NCI-H345 treated with DMSO at 0.1 percent for 48 hours (cell line): ENCODE measurements at regions not wholly inside any gene's neighbourhood (a gene's known extent, or its start where the extent isn't known, plus 50 kb on each side); places are given as distances from the start of the nearest gene placed in this dataset.
"Not testable (repeated sequence)": the region's sequence is repeated elsewhere in the genome, so short reads cannot be mapped to it uniquely, and the experiment has no call there.

ENCODE experiments used
- DNase-seq: peaks from one replicate; lab custom pipeline; 2025; ENCODE audit not compliant: unreplicated experiment; lab: John Stamatoyannopoulos, UW

DNA sequence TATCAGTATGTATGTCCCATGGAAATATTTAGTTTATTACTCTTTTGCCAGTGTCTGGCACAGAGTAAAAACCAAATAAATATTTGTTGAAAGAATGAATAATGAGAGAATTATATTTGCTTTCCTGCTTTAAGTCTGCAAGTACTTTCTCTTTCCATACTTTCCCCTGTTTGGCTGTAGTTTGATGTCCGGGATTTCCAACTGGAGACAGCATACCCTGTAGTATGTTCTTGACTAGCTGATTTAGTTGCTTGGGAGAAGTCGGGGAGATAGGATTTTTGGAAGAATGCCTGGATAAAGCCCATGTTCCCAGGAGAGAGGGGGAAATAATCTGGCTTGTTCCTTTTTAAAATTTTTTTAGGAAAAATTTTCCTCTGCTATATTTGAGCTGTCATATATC, 516.1 kb downstream of the CCSER2 start:
- no peak for DNase-seq

DNA sequence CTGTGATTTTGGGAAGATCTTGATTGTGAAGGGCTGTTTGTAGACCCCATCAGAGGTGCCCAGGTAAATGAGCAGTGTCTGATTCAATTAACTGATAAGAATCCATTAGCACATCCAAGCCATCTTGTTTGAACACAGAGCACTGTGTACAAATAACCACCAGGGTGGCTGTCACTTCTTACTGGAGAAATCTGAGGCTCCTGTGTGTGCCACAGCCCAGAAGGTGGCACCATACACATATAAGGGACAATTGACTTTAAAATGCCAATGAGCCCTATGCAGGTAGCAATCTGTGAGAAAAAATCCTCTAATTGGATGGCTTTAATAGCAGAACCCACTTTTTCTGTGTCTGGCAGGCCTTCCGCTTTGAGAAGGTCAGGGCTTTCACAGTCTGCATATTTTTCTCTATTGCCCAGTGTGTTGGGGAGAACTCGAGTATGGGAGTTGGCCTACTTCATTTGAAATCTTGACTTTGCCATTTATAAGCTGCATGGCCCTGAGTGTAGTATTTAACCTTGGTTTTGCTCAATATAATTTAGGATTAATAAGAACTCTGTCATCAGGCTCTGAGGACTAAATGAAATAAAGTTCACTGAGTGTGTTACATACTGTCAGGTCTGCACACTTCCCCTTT, 517.4 kb downstream of the CCSER2 start:
- DNase-seq: no peak

DNA sequence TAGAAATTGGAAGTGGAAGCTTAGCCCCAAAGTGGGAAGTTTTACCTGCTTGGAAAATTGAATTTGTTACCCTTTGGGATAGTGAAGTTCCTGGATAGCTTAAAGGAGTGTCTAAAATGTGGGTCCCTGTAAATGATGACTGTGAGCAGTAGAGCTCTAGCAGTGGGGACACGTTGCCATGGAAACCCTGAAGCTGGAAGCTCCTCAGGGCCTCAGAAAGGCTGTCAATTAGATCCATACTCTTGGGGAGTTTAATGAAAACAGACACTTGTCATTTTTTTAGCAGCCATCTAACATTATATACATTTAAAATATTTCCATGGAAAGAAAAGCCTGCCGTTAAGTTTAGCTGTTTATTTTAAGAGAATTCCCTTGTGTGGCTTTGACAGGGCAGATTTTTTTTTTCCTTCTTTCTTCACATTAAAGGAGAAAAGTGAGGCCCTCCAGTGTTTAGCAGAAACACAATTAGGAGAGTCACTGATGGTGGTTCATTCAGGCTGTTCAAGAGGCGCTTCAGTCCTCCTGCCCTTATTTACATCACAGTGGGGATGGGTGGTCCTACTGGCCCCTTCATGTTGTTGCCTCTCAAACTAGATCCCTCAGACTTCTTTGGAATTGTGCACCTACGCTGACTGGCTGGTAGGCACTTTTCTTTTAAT, 518.4 kb downstream of the CCSER2 start:
- no peak for DNase-seq

DNA sequence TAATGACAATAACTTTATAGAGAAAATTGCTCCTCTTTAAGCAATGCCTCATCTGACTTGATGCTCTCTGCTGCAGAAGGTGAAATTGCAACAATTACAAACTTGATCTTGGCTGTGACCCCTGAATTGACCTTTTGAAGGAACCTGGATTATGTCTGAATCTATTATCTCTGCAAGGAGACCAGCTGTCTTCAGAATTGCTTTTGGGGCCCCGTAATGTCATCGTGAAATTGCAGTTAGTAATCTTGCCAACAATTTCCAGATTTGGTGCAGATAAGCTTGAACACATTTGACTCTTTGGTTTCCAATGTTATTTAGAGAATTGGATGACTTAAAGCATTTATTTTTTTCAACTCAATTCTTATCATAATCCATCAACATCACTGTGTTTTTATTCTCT, 520.6 kb downstream of the CCSER2 start:
- no peak for DNase-seq

DNA sequence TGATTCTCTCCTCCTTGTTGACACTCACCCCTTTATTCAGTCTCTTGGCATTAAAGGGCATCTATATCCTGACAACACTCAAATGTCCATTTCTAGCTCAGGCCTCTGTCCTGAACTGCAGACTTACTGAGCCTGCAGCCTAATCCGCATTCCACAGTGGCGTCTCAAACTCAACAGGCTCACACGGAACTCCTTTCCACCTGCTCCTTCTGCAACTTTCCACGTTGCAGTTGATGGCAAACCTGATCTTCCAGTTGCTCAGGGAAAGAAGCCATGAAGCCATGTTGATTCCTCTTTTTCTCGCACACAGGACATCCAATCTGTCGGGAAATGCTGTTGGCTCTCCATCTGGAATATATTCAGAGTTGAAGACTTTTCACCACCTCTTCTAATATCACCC, 522.4 kb downstream of the CCSER2 start:
- no peak for DNase-seq

DNA sequence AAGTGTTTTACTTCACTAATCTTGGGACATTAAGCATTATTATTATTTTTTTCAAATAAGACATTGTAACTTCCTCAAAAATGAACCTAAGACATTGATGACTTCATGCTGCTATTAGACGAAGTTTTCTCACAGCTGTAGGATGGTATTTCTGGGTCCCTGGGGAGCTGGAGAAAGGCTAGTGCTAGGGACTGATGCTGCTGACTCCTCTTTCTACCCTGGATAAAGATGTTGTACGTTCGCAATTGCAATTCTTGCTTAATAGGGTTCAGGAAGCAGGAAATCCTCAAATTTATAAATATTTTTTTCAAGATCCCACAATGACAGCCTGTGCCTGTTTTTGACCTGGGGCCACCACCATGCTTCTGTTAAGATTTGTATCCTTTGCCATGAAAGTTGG, 526.0 kb downstream of the CCSER2 start:
- no peak for DNase-seq

DNA sequence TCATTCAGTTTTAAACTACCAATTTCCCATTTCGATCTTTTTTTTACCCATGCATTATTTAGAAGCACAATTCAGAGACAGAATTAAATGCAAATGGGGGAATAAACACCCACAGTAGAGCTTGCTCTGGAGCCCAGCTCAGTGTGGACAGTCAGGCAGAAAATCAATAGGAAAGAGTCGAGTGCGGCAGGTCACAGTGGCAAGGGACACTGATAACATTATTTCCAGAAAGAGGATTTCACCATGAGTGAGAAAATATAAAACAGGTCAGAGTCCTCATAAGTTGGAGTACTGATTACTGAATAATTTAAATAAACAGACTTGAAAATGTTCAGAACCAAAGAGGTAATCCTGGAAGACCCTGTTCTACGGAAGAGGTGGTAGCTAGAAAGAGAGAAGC, 532.5 kb downstream of the CCSER2 start:
- DNase-seq: no peak

DNA sequence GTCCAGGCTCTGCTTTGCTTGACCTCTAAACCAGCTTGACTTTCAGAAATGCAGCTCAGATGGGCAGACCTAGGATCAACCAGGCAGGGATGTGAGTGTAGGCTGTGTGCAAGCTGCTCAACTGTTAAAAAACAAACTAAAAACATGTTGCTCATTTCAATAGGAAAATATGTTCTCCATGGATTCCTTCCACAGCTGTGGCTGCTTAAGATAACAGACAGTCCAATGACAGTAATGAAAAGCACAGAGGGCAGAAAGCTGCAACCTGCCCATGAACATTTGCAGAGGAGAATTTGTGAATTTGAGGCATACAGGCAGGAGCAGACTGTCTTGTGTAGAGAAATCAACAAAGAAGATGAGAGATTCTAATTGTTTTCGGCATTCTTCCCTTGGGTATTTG, 534.2 kb downstream of the CCSER2 start:
- no peak for DNase-seq

DNA sequence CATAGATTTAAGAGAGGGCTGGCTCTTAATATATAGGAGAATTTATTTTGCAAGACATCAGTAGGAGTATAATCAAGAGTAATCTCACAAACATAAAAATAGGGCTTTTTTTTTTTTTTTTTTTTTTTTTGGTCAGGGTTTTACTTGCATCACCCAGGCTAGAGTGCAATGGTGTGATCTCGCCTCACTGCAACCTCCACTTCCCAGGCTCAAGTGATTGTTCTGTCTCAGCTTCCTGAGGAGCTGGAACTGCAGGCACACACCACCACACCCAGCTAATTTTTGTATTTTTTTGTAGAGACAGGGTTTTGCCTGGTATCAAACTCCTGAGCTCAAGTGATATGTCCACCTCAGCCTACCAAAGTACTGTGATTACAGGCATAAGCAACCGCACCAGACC, 535.3 kb downstream of the CCSER2 start:
- no peak for DNase-seq

DNA sequence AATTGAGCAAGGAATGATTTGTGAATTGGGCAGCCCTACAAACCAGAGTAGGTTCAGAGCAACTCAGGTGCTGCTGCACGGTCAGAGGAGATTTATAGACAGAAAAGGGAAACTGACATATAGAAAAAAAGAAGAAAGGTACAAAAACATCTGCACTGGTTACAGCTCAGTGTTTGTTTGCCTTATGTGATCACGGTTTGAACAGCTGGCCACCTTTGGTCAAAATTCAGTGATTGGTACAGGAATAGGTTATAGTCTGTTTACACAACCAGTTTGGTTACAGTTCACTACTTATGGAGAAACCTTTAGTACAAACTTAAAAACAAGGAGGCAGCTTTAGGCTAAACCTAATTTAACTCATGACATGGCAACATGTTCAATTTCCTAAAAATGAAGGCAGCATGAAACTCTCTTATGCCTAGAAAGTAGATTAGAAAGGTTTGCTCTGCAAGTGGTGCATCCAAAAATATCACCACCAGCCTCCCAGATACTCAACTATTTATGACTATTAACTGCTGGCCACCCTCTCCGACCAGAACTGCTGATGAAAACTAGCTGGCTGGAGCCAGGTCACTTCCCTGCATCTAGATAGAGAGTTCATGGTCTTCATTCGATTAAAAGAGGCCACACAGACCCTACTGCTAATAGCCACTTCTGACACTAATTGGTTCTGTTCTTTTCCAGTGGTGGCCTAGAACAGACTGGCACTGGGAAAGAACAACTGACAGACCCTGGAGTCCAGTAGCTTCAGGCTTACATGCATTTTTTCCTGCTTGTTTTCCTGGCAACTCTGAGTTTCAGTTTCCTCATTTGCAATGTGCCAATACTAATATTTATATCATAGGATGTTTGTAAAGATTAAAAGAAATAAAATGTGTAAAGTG, 548.0 kb downstream of the CCSER2 start:
- DNase-seq: no peak

DNA sequence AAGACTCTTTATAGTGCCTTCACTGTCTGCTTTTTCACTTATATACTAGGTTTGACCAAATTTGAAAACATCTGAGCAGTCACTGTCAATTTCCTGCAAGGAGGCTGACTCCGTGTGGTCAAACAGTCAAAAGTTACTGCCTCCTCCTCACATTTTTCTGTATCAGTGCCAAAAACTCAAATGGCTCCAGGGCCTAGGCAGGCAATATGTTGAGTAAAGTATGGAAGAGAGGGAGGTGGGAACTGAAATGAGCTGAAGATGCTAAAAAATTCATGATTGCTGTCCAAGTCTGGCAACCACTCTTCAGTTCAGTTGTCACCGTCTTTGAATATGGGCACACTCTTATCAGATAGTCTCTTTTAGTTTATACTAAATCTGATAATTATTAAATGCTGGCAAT, 551.6 kb downstream of the CCSER2 start:
- no peak for DNase-seq

DNA sequence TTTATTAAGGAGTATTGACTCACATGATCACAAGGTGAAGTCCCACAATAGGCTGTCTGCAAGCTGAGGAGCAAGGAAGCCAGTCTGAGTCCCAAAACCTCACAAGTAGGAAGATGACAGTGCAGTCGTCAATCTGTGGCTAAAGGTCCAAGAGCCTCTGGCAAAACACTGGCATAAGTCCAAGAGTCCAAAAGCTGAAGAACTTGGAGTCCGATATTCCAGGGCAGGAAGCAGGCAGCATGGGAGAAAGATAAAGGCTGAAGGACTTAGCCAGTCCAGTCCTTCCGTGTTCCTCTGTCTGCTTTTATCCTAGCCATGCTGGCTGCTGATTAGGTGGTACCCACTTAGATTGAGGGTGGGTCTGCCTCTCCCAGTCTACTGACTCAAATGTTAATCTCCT, 553.3 kb downstream of the CCSER2 start:
- DNase-seq: not testable (repeated sequence)

DNA sequence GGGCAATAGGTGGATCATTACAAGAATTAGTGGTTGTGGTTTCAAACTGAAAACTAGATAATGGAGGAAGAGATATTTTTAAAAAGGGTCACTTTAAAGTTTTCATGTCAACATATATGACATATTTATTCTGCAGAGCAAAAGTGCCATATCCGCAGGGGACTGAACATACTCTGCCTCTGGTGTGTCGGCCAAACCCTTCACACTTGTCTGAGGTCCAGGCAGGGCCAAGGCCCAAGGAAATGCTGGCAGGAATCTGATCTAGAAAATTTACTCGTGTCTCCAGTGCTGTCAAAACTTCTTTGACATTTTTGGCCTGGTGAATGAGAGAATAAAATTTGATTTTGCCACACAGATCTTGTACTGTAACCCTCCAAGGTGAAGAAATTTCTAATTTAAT, 562.3 kb downstream of the CCSER2 start:
- no peak for DNase-seq

DNA sequence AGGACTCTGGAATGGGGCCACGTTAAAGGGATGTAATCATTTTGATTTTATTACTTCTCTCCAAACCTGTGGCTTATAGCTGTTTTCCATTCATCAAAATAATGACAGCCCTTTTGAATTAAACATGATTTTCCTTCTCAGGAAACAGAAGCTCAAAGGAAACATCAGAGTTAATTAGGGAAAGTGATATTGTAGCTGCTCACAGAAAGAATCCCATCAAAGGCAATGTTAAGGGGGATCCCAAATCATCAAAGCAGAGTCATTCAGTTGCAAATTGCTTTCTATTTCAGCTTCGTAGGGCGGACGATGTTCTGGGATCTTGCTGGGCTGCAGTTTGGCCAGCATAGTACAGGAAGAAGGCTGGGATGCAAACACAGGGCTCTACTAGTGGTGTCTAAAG, 563.2 kb downstream of the CCSER2 start:
- no peak for DNase-seq

DNA sequence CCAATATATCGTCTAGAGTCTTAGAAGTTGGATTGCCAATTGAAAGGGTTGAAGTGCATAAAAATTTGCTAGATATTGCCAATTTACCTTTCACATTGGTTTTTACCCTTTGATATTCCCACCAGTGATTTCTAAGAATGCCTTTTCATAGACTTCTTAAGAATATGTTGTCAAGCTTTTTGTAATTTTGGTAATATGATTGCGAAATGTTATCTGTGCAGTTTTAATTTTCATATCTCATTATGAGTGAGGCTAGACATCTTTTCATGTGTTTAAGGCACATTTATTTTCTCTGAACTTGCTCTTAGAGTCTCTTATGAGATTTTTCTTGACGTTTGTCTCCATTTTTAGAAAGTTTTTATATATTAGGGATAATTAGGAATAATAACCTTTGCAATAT, 567.2 kb downstream of the CCSER2 start:
- DNase-seq: no peak

DNA sequence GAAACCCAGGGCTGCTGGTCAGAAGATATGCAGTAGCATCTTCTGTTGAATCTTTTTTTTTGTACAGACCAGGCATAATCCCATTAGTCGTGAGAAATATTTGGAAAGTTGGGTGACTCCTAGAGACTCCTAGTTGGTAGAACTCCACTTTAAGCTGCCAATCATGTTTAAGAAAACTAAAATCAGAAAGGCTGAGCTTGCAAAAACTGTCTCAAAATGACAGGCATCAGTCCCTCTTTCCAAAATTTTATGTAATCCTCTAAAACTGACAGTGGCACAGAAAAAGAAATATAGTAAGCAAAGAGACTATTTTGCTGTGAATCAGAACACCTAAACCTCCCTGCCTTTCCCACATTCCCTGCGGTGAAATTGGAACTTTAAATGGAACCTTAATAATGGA, 568.5 kb downstream of the CCSER2 start:
- DNase-seq: no peak

DNA sequence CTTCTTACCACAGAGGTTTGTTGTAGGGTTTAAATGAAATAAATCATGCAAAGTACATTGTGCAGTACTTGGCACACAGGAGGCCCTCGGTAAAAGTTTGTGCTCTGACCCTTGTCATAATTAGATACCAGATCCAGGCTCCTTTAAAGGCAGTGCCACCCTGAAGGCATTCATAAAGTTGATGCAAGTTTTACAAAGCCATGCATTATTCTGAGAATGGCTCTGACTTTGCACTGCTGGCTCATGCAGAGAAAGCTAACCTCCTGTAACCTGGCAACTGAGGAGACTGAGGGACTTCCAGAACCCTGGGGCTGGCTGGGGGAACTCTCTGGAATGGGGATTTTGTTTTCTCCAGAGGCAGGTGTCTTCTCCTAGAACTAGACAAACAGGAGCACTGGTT, 570.9 kb downstream of the CCSER2 start:
- DNase-seq: no peak

DNA sequence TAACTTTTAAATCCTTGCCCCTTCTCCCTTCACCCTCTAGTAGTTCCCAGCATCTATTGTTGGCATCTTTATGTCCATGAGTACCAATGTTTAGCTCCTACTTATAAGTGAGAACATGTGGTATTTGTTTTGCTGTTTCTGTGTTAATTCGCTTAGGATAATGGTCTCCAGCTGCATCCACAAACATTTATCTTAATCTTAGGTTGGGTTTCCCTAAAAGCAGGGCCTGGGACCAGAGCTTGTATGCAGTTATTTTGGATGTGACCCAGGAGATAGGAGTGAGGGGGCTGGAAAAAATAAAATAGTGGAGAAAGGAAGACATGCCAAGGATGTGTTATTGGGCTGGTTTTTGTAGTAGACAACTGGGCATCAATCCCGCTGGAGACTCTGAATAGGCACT, 571.8 kb downstream of the CCSER2 start:
- DNase-seq: no peak

DNA sequence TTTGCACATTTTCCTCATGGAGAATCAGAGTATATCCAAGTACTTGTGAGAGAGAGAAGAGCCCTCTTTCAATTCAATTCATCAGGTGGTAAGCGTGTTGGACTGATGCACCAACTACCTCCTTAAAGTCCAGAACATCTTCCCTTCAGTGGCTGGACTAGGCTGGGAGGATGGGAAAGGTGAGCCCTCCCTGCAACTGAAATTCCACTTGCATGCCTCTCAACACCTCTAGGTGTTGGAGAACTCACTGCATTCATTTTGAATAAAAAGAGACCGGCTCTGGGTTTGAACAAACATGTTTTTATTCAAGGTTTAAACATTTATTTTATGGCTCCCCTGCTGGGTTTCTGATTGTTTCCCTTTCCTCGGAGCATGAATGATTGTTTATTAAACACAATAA, 573.5 kb downstream of the CCSER2 start:
- DNase-seq: no peak

DNA sequence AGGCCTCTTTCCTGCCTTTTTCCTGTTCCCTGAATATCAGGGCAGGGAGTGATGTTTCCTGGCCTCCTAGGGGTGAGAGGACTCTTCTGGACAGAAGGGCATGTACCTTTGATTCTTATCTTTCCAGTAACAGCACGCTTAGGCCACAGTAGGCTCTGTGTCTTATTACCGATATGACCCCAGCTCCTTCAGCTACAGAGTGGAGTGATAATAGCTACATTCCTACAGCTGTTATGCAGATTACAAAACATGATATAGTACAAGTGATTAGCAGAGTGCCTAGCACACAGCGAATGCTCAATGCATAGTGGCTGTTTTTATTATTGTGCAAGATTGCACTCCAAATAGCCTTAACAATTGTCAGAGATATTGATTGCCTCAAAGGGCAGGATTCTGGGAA, 574.2 kb downstream of the CCSER2 start:
- DNase-seq: no peak

DNA sequence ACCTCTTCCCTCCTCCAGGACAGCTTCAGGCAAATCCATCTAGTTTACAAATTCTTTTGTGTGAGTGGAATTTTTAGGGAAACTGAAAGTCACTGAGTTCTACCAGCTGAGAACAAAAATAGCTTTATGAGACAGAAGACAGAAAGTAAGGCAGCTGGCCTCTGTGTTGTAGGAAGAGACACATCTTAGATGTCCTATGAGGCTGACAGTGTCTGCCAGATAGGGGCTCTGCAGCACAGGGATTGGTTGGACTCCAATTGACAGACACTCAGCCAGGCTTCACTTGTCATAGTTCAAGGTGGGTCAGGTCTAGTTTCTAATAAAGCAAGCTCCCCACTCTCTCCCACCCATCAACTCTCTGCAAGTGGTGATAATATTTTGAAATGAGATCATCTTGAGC, 574.9 kb downstream of the CCSER2 start:
- DNase-seq: no peak

DNA sequence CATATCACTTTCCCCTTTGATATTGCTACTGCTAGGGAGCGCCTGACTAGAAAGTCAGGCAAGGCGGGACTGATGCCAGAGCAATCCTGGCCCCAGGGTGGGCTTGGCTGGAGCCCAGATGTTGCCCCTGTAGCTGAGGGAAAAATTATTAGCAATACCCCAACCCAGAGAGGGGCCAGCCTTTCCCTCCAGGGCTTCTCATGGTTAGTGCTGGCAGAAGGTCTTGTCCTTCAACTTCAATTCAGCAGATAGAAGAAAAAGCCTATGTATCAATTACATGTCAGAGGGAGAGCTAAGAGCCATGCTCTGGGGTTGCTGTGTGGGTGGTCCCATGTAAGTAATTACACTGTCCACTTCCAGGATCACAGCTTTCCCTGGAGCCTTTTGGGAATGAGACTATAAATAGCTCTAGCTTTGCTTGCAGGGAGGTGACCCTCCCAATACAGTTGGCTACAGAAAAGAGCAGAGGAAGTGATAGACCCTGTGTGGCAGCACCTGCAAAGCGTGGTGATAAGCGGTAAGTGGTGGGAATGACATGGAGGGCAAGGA, 579.1 kb downstream of the CCSER2 start:
- no peak for DNase-seq
